ENCODE measurements at regions not wholly inside any gene's neighbourhood (a gene's known extent, or its start where the extent isn't known, plus 50 kb on each side); places are given as distances from the start of the nearest gene placed in this dataset.

DNA sequence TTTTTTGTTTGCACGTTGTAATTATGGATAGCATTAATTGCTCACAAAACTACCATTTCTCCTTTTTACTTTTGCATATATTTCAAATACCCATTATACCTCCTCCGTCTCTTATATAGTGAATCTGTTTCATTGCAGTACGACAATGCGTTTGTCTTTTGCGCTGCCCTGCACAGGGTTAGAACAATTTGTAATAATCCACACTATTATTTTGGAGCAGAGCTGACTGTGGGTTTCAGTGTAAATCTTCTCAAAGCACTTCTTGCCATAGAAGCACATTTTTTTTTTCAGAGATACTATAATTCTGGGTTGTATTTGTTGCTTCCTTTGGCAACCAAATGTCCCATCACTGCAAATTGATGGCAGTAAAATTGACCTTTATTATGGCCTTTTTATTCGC is 451.8 kb upstream of the STXBP6 start (continued):
- TF ChIP-seq, protein P1, sequence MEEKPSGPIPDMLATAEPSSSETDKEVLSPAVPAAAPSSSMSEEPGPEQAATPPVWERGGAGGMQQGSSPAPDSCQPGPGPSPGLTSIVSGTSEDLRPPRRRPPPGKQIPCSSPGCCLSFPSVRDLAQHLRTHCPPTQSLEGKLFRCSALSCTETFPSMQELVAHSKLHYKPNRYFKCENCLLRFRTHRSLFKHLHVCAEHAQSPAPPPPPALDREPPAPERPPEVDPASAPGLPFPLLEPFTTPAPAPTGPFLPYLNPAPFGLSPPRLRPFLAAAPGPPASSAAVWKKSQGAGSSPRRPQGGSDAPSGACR (CRISPR knock-in tag; IDR thresholded peaks at IDR 0.05): no peak
- no peak for TF ChIP-seq ZNF605 (CRISPR knock-in tag; IDR thresholded peaks at IDR 0.05)
- no peak for TF ChIP-seq GTF3A (CRISPR knock-in tag; conservative IDR thresholded peaks at IDR 0.05)
- TF ChIP-seq ZNF441 (CRISPR knock-in tag; IDR thresholded peaks at IDR 0.05; ENCODE audit: borderline replicate concordance): no peak

DNA sequence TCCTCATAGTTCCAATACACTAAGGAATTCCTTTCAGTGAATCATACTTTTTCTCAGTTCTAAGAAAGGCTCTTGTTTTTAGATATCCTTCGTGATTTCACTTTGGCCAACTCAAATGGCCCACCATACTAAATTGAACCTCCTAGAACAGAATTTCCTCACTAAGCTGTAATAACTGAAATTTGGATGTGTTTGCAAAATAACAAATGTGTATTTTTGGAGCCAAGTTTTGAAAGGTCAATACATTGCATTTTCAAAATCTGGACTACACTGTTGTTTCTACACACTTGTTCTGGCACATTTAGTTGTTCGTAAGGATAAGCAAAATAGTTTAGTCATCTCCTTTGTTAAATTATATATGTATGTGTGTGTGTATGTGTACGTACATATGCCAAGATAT is 439.0 kb upstream of the STXBP6 start:
- WGBS (ENCODE audit: low lambda C conversion rate): 8% methylated on average over 3 of the region's 3 CpGs
- Histone ChIP-seq H3K27ac (ENCODE audit: extremely low read length, insufficient read depth, low read length) (no peak overlapping the region), H3K4me3 (replicated peaks in 1 of 3; ENCODE audit: insufficient read depth in 1 of 3, low read depth in 2 of 3, low read length in 3 of 3) (no peak overlapping the region), H3K9me3 (ENCODE audit: low read length) (peaks cover 96% of the 10 kb centered on the region), H3K27me3 (ENCODE audit: control insufficient read depth in 1 of 2, insufficient read depth in 2 of 2, low read length in 2 of 2) (no peaks in the 10 kb centered on the region), H3K9ac (ENCODE audit: insufficient read depth, low read depth, low read length) (no peak overlapping the region), H4K20me1 (ENCODE audit: insufficient read depth, low read length) (no peaks in the 10 kb centered on the region), H2AFZ (ENCODE audit: low read length) (no peak overlapping the region), H3K4me2 (ENCODE audit: low read depth, low read length) (no peak overlapping the region), H3K4me1 (ENCODE audit: insufficient read depth, low read length) (no peaks in the 10 kb centered on the region), H3K79me2 (ENCODE audit: insufficient read depth, low read length) (no peaks in the 10 kb centered on the region), H3K36me3 (replicated peaks in 1 of 2; ENCODE audit: control insufficient read depth in 1 of 2, insufficient read depth in 2 of 2, low read length in 2 of 2) (no peaks in the 10 kb centered on the region)
- in situ Hi-C loops (cut with HindIII; ENCODE audit: extremely low pct_ligation_motif_present, low pct_unique_long_range_greater_than_20kb): no loop called here
- ATAC-seq (no peak), DNase-seq (ENCODE audit: low spot score) (no peak), FAIRE-seq (no peak)
- BruUV-seq (replicated peaks): no TSS peak
- TF ChIP-seq ZNF180 (CRISPR knock-in tag; IDR thresholded peaks at IDR 0.05; ENCODE audit: borderline replicate concordance, low read depth) (no peak), HNF4A (CRISPR knock-in tag; IDR thresholded peaks at IDR 0.05) (no peak)
- intact Hi-C loops (cut with micrococcal nuclease; ENCODE audit: unreplicated experiment): no loop called here
- ChIA-PET CTCF (ENCODE audit: low intra/inter-chr PET ratio, low total read pairs) (no interaction called here), POLR2A (no interaction called here)

DNA sequence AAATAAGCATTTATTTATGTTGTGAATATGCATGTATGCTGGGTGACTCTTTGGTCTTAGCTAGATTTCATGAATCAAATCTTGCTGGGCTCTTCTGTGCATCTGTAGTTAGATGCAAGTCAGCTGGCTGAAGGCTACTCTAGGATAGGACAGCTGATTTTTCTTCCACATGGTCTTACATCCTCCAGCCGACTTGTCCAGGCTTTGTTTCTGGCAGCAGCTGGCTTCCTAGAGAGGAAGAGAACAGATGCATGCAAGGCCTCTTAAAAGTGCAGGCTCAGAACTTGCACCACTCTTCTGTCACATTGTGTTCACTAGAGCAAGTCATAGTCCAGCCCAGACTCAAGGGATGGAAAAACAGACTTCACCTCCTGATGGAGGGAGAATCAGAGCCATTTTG is 435.4 kb upstream of the STXBP6 start:
- ChIA-PET POLR2A (no interaction called here), CTCF (ENCODE audit: low intra/inter-chr PET ratio, low total read pairs) (no interaction called here)
- Histone ChIP-seq H3K79me2 (ENCODE audit: insufficient read depth, low read length) (no peaks in the 10 kb centered on the region), H3K4me2 (ENCODE audit: low read depth, low read length) (no peak overlapping the region), H4K20me1 (ENCODE audit: insufficient read depth, low read length) (no peaks in the 10 kb centered on the region), H3K36me3 (replicated peaks in 1 of 2; ENCODE audit: control insufficient read depth in 1 of 2, insufficient read depth in 2 of 2, low read length in 2 of 2) (no peaks in the 10 kb centered on the region), H3K9ac (ENCODE audit: insufficient read depth, low read depth, low read length) (no peak overlapping the region), H2AFZ (ENCODE audit: low read length) (no peak overlapping the region), H3K4me3 (replicated peaks in 1 of 3; ENCODE audit: insufficient read depth in 1 of 3, low read depth in 2 of 3, low read length in 3 of 3) (no peak overlapping the region), H3K4me1 (ENCODE audit: insufficient read depth, low read length) (no peaks in the 10 kb centered on the region), H3K9me3 (ENCODE audit: low read length) (peaks cover 98% of the 10 kb centered on the region), H3K27me3 (ENCODE audit: control insufficient read depth in 1 of 2, insufficient read depth in 2 of 2, low read length in 2 of 2) (no peaks in the 10 kb centered on the region), H3K27ac (ENCODE audit: extremely low read length, insufficient read depth, low read length) (no peak overlapping the region)
- ATAC-seq: no peak
- no peak for FAIRE-seq
- BruUV-seq (replicated peaks): no TSS peak
- in situ Hi-C loops (cut with HindIII; ENCODE audit: extremely low pct_ligation_motif_present, low pct_unique_long_range_greater_than_20kb): no loop called here
- 0% methylated on average over 1 of the region's 1 CpG for WGBS (ENCODE audit: low lambda C conversion rate)
- DNase-seq (ENCODE audit: low spot score): no peak
- intact Hi-C loops (cut with micrococcal nuclease; ENCODE audit: unreplicated experiment): no loop called here
- TF ChIP-seq ZNF557 (CRISPR knock-in tag; IDR thresholded peaks at IDR 0.05) (no peak), ZNF143 (CRISPR knock-in tag; IDR thresholded peaks at IDR 0.05) (no peak), ZNF530 (CRISPR knock-in tag; IDR thresholded peaks at IDR 0.05; ENCODE audit: low read depth) (no peak), ZSCAN21 (CRISPR knock-in tag; IDR thresholded peaks at IDR 0.05; ENCODE audit: borderline replicate concordance) (no peak), FIP1L1 (IDR thresholded peaks at IDR 0.05; ENCODE audit: borderline replicate concordance, insufficient read depth, low read depth, low read length) (no peak)
- TF ChIP-seq, protein P2, sequence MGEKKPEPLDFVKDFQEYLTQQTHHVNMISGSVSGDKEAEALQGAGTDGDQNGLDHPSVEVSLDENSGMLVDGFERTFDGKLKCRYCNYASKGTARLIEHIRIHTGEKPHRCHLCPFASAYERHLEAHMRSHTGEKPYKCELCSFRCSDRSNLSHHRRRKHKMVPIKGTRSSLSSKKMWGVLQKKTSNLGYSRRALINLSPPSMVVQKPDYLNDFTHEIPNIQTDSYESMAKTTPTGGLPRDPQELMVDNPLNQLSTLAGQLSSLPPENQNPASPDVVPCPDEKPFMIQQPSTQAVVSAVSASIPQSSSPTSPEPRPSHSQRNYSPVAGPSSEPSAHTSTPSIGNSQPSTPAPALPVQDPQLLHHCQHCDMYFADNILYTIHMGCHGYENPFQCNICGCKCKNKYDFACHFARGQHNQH (CRISPR knock-in tag; IDR thresholded peaks at IDR 0.05): no peak

Measured in HepG2 (cell line).